Astrocyte of the cerebellum (primary cell): ENCODE measurements at regions not wholly inside any gene's neighbourhood (a gene's known extent, or its start where the extent isn't known, plus 50 kb on each side); places are given as distances from the start of the nearest gene placed in this dataset.
"Not testable (repeated sequence)": the region's sequence is repeated elsewhere in the genome, so short reads cannot be mapped to it uniquely, and the experiment has no call there.

Source experiments
- DNase-seq: peaks from one replicate; pipeline ENCODE4 v3.0.0-alpha.2; 2011; ENCODE audit warnings: low read depth
- H3K4me3 ChIP-seq: 2 replicates; pipeline ENCODE4 v1.5.1; 2011; ENCODE audit warnings: mild to moderate bottlenecking, low read depth, low read length, moderate library complexity
- in situ Hi-C: cut with HindIII; loops from 2 replicates; pipeline ENCODE4 v1.10.0; 2017; ENCODE audit warnings: low sequenced_read_pairs
- TF ChIP-seq, protein P1 (sequence below): IDR thresholded peaks from 2 replicates; pipeline ENCODE4 v1.5.1; 2012; ENCODE audit warnings: low read length, low read depth, moderate library complexity, mild to moderate bottlenecking; ENCODE audit errors: missing control alignments

DNA sequence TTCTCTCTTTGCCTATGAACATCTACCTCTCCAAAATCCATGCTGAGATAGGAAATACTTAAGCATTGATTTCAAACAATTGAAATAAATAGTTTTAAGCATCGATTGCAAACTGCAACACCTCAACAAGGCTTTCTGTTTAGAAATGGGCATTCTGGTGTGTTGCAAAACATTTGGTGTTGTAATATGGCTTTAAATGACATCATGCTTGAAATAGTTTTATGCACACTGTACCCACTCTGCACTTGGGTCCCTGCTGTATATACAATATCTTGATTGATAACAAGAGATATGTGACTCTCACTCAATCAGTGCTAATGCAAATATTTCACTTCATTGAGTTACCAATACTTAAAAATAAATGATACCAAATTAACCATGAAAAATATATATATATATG, 964.9 kb upstream of the GRIA3 start:
- no peak overlapping the region for H3K4me3 ChIP-seq
- TF ChIP-seq, protein P1, sequence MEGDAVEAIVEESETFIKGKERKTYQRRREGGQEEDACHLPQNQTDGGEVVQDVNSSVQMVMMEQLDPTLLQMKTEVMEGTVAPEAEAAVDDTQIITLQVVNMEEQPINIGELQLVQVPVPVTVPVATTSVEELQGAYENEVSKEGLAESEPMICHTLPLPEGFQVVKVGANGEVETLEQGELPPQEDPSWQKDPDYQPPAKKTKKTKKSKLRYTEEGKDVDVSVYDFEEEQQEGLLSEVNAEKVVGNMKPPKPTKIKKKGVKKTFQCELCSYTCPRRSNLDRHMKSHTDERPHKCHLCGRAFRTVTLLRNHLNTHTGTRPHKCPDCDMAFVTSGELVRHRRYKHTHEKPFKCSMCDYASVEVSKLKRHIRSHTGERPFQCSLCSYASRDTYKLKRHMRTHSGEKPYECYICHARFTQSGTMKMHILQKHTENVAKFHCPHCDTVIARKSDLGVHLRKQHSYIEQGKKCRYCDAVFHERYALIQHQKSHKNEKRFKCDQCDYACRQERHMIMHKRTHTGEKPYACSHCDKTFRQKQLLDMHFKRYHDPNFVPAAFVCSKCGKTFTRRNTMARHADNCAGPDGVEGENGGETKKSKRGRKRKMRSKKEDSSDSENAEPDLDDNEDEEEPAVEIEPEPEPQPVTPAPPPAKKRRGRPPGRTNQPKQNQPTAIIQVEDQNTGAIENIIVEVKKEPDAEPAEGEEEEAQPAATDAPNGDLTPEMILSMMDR: no peak
- in situ Hi-C loops: no loop called here
- no peak for DNase-seq

DNA sequence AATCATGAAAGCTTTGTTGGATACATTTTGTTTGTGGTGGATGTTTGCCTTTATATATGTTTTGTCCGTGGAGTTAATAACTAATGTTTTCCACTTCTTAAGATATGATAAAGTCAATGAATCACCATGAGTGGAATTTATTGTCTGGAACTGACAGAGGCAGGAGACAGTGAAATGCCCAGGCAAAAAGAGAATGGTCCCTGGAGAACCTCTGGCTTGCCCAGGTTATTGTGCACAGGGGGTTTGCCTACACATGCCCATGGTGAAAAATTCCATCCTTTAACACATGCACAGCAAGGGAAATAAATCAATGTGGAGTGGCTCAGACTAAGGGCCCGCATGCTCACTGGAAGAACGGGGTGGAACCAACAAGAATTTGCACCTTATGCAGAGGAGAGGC, 964.3 kb upstream of the GRIA3 start:
- DNase-seq: no peak
- in situ Hi-C loops: no loop called here
- H3K4me3 ChIP-seq: no peak overlapping the region
- TF ChIP-seq, protein P1: no peak

GRCh38 chrX:122220644-122221373, 963.3 kb upstream of the GRIA3 start:
- TF ChIP-seq, protein P1: no peak
- no peak overlapping the region for H3K4me3 ChIP-seq
- DNase-seq: no peak
- in situ Hi-C loops: no loop called here

DNA sequence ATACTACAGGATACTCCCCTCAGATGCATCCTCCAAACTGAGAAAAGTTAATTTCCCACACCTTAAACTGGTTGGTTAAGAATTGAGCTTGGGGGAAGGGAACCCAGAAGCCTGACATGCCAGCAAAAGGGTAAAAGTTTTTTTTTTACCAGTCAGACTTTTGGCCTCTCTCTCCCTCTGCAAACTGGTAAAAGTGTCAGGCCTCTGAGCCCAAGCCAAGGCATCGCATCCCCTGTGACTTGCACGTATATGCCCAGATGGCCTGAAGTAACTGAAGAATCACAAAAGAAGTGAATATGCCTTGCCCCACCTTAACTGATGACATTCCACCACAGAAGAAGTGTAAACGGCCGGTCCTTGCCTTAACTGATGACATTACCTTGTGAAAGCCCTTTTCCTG, 962.3 kb upstream of the GRIA3 start:
- DNase-seq, in situ Hi-C loops, H3K4me3 ChIP-seq: not testable (repeated sequence)

DNA sequence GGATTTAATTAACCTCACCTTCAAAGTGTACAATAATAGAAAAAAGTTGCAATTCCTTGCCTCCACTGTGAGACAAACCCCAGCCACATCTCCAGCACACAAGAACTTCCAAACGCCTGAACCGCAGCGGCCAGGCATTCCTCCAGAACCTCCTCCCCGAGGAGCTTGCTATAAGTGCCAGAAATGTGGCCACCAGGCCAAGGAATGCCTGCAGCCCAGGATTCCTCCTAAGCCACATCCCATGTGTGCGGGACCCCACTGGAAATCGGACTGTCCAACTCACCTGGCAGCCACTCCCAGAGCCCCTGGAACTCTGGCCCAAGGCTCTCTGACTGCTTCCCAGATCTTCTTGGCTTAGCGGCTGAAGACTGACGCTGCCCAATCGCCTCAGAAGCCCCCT, 959.9 kb upstream of the GRIA3 start:
- H3K4me3 ChIP-seq, in situ Hi-C loops, DNase-seq: not testable (repeated sequence)

- no peak overlapping the region for H3K4me3 ChIP-seq
- TF ChIP-seq, protein P1: no peak
These were observed 945.3 kb upstream of the GRIA3 start for GRCh38 chrX:122238801-122239200.

DNA sequence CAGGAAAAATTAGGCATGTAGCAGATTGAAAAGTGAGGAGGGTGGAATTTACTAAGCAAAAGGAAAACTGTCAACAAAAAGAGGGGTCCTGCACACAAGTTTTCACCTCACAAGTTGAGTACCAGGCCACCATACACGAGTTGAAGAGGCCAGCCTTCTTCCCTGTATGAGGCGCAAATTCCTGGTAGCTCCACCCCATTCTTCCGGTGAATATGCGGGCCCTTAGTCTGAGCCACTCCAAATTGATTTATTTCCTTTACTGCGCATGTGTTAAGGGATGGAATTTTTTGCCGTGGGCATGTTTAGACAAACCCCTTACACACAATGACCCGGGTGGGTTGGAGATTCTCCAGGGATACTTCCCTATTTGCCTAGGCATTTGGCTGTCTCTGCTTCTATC, 942.1 kb upstream of the GRIA3 start:
- DNase-seq: no peak
- TF ChIP-seq, protein P1: no peak
- in situ Hi-C loops: no loop called here
- H3K4me3 ChIP-seq: no peak overlapping the region

More at GRCh38 chrX:122238801-122239200, 945.3 kb upstream of the GRIA3 start:
- in situ Hi-C loops: no loop called here
- no peak for DNase-seq

DNA sequence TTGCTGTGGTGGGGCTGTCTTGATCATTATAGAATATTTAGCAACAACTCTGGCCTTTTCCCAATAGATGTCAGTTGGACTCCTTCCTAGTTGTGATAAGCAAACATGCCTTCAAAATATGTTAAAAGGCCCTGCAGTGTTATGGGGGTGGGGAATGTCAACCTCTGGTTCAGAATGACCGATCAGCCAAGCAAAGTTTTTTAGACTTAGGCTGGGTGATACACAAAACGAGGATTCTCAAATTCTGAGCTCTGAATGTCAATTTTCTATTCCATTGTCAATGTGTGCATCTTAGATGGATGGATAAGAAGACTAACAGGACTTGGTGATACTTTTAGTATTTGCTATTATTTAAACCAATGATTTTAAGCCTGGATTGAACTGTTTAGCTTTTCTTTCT, 940.0 kb upstream of the GRIA3 start:
- H3K4me3 ChIP-seq: no peak overlapping the region
- TF ChIP-seq, protein P1: no peak
- in situ Hi-C loops: no loop called here
- no peak for DNase-seq
